Stomach (tissue), 8 donors: ENCODE measurements at regions not wholly inside any gene's neighbourhood (a gene's known extent, or its start where the extent isn't known, plus 50 kb on each side); places are given as distances from the start of the nearest gene placed in this dataset.

Source experiments
- DNase-seq, 2 donors: peaks; one replicate each; pipeline versions ENCODE4 v3.0.0 to v3.0.0-alpha.2; 2013 to 2019
- H3K27ac ChIP-seq, 5 donors: fragments of 200-600 bp in 4 of 5; sonication (generic) in 4 of 5; one replicate each; pipeline ENCODE4 v1.5.1; 2013 to 2019; ENCODE audit warnings: mild to moderate bottlenecking in 1 of 5, moderate library complexity in 1 of 5
- H3K27me3 ChIP-seq, 3 donors: fragments of 200-600 bp; sonication (generic); one replicate each; pipeline ENCODE4 v1.5.1; 2017 to 2019; ENCODE audit warnings: mixed run types in 1 of 3
- H3K36me3 ChIP-seq, 4 donors: fragments of 200-600 bp; sonication (generic); 1 replicate in 3 of 4; 2 replicates in 1 of 4; pipeline ENCODE4 v1.5.1; 2016 to 2019
- H3K4me1 ChIP-seq, 4 donors: fragments of 200-600 bp; sonication (generic); one replicate each; pipeline ENCODE4 v1.5.1; 2016 to 2019
- H3K4me3 ChIP-seq, 4 donors: fragments of 200-600 bp; sonication (generic) in 3 of 4; one replicate each; pipeline ENCODE4 v1.5.1; 2016 to 2019; ENCODE audit warnings: mild to moderate bottlenecking in 1 of 4
- H3K9me3 ChIP-seq, 4 donors: fragments of 200-600 bp; sonication (generic); one replicate each; pipeline ENCODE4 v1.5.1; 2016 to 2019
- CTCF ChIP-seq, 7 experiments: fragments of 450-650 bp in 4 of 7; fragments of 200-600 bp in 3 of 7; sonication (generic) in 3 of 7; IDR thresholded peaks; one replicate each; pipeline ENCODE4 v1.5.1; 2016 to 2019; ENCODE audit warnings: antibody characterized with exemption in 7 of 7, control low read depth in 2 of 7, mild to moderate bottlenecking in 1 of 7
- EP300 ChIP-seq: sonication (generic); formaldehyde crosslinking; IDR thresholded peaks from one replicate; pipeline ENCODE4 v1.6.1; 2017; ENCODE audit warnings: antibody characterized with exemption
- POLR2A ChIP-seq, 4 donors: fragments of 450-650 bp; IDR thresholded peaks; one replicate each; pipeline ENCODE4 v1.6.1; 2016; ENCODE audit warnings: antibody characterized with exemption in 4 of 4, control low read depth in 2 of 4, mild to moderate bottlenecking in 1 of 4, moderate library complexity in 1 of 4
- POLR2AphosphoS5 ChIP-seq, 3 donors: sonication (generic); formaldehyde crosslinking; IDR thresholded peaks; one replicate each; pipeline ENCODE4 v1.6.1; 2016; ENCODE audit warnings: antibody characterized with exemption in 3 of 3
- WGBS, 5 donors: extraction: QIAGEN DNeasy Blood & Tissue Kit in 3 of 5; methylation state at CpG; one replicate each; pipeline versions ENCODE4 v1.1.5 to v1.1.7; 2013 to 2018; 5-methylcytosine and 5-hydroxymethylcytosine counted together
- intact Hi-C: fragments of 100-400 bp; cut with DNase I; formaldehyde crosslinking; loops from one replicate; pipeline ENCODE4 v1.15.1; 2023; ENCODE audit warnings: low total_unique reads
- donor health status: healthy with polysubstance abuse.
- donor health status: Bipolar disorder and iron deficiency.
- donor health status: healthy.

DNA sequence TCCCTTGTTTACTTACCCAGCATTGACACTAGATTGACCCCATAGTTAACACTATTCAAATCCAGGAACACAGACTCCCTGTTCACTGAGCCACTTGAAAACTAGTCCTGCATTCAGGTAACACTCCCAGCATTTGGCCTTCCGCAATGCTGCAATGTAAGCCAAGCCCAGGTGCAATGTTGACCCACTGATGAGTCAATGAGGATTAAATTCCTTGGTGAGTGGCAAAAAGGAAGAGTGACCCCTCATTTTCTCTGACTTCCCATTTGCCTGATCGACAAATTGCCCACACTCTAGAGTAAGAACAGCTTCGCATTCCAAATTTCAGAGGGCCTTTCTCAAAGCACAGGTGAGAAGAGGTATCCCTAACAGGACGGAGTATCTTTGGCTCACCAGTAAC lies 251.9 kb downstream of the FBXO15 start:
- no peak for TF ChIP-seq CTCF (IDR thresholded peaks at IDR 0.05)
- no peak for TF ChIP-seq EP300
- no peak for TF ChIP-seq POLR2A (IDR thresholded peaks at IDR 0.05)
- no peak for TF ChIP-seq POLR2AphosphoS5 (IDR thresholded peaks at IDR 0.05)
- 24 to 40% (median 33%) methylated on average over 4 of the region's 4 CpGs for WGBS, 5 donors
- intact Hi-C loops: no loop called here
- H3K4me3 ChIP-seq: no peak overlapping the region
- DNase-seq: peak in 1 of 2 donors; percentile 25
- H3K27ac ChIP-seq: no peak overlapping the region
- no peaks in the 10 kb centered on the region for H3K36me3 ChIP-seq
- H3K9me3 ChIP-seq: no peaks in the 10 kb centered on the region
- no peaks in the 10 kb centered on the region for H3K4me1 ChIP-seq
- H3K27me3 ChIP-seq: no peaks in the 10 kb centered on the region

GRCh38 chr18:73893880-73894279 lies 253.8 kb downstream of the FBXO15 start:
- Histone ChIP-seq H3K9me3 (no peaks in the 10 kb centered on the region), H3K27me3 (no peaks in the 10 kb centered on the region), H3K27ac (no peak overlapping the region), H3K4me1 (no peaks in the 10 kb centered on the region), H3K4me3 (no peak overlapping the region), H3K36me3 (no peaks in the 10 kb centered on the region)
- TF ChIP-seq CTCF (IDR thresholded peaks at IDR 0.05) (no peak), POLR2AphosphoS5 (IDR thresholded peaks at IDR 0.05) (no peak), POLR2A (IDR thresholded peaks at IDR 0.05) (no peak), EP300 (no peak)
- intact Hi-C loops: no loop called here
- WGBS, 5 donors: 52 to 63% (median 60%) methylated on average over 3 of the region's 3 CpGs
- DNase-seq: no peak

DNA sequence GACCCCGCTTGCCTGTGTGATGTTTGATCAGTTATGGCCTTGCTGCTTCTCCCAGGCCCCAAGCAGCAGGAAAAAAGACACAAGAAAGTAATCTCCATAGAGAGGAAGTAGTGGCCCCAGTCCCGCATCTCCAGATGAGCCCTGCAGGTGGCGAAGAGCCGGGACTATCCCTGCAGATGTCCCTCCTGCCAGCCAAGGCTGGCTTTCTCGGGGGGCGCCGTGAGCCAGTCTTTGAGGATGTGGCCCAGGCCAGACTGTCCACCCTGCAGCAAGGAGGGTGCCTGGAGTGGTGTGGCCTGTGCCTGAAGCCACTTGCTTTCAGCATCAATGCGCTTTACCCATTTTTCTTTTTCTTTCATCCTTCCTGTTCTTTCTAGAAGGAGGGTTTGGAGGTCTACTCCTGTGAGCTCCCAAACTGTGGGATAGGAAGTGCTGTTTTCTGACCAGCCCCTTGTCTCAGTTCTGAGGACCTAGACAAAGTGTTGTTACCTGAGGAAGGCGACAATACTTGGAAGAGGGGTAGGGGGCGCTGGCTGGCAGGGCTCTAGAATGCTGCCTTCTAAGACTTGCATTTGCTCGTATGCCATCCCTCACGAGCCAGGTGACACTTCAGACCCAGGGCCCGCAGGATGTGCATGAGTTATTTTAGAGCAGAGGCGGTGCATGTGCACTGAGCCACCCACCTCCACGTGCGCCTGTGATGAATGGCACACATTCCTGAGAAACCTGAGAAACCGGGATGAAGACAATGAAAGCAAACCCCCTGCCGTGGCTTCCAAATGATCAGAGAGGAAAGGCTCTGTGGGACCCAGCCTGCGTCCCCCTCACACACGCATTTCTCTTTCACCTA lies 255.8 kb downstream of the FBXO15 start:
- Histone ChIP-seq H3K4me3 (no peak overlapping the region), H3K36me3 (no peaks in the 10 kb centered on the region), H3K27me3 (no peaks in the 10 kb centered on the region), H3K27ac (no peak overlapping the region), H3K4me1 (no peaks in the 10 kb centered on the region), H3K9me3 (no peaks in the 10 kb centered on the region)
- DNase-seq: no peak
- TF ChIP-seq EP300 (no peak), CTCF (IDR thresholded peaks at IDR 0.05) (no peak), POLR2AphosphoS5 (IDR thresholded peaks at IDR 0.05) (no peak)
- WGBS, 5 donors: 40 to 45% (median 41%) methylated on average over 17 to 20 of the region's 20 CpGs
- intact Hi-C loops: no loop called here

- H3K27ac ChIP-seq: no peak overlapping the region
- no peaks in the 10 kb centered on the region for H3K36me3 ChIP-seq
- H3K4me1 ChIP-seq: no peaks in the 10 kb centered on the region
- TF ChIP-seq POLR2AphosphoS5 (IDR thresholded peaks at IDR 0.05) (no peak), POLR2A (IDR thresholded peaks at IDR 0.05) (no peak), EP300 (no peak), CTCF (IDR thresholded peaks at IDR 0.05) (no peak)
- no peak for DNase-seq
- intact Hi-C loops: no loop called here
- no peak overlapping the region for H3K4me3 ChIP-seq
- 66 to 82% (median 73%) methylated on average over 6 of the region's 6 CpGs for WGBS, 5 donors
- no peaks in the 10 kb centered on the region for H3K27me3 ChIP-seq
- H3K9me3 ChIP-seq: no peaks in the 10 kb centered on the region
These were observed 259.1 kb downstream of the FBXO15 start for GRCh38 chr18:73888565-73888964.
